HEK293 (cell line): ENCODE measurements at regions not wholly inside any gene's neighbourhood (a gene's known extent, or its start where the extent isn't known, plus 50 kb on each side); places are given as distances from the start of the nearest gene placed in this dataset.

Experiments
- CTCF ChIA-PET: fragments of 350-600 bp; formaldehyde crosslinking; extraction: SDS; loops from one replicate; lab custom pipeline; 2021; ENCODE audit warnings: antibody characterized with exemption; lab: Yijun Ruan, JAX
- POLR2A ChIA-PET: fragments of 300-600 bp; formaldehyde crosslinking; extraction: SDS; loops from one replicate; lab custom pipeline; 2020; ENCODE audit warnings: antibody characterized with exemption, inconsistent platforms; lab: Yijun Ruan, JAX
- H3K27ac ChIP-seq: fragments of 200-500 bp; sonication (Bioruptor generic); 2 replicates; pipeline ENCODE4 v1.5.1; 2014; ENCODE audit warnings: low read depth, low read length, control low read depth, inconsistent platforms; ENCODE audit errors: extremely low read depth
- H3K36me3 ChIP-seq, 2 experiments: fragments of 200-500 bp in 1 of 2; sonication (Bioruptor generic) in 1 of 2; 1 replicate in 1 of 2; 2 replicates in 1 of 2; pipeline ENCODE4 v1.5.1; 2014 to 2017; ENCODE audit warnings: inconsistent platforms in 2 of 2, low read length in 2 of 2; ENCODE audit not compliant: control insufficient read depth in 2 of 2, insufficient read depth in 1 of 2
- H3K4me1 ChIP-seq: fragments of 200-500 bp; sonication (Bioruptor generic); 2 replicates; pipeline ENCODE4 v1.5.1; 2014; ENCODE audit warnings: mild to moderate bottlenecking, low read length, inconsistent platforms; ENCODE audit not compliant: control insufficient read depth, insufficient read depth
- H3K4me3 ChIP-seq: 2 replicates; pipeline ENCODE4 v1.5.1; 2011; ENCODE audit warnings: low read depth, mild to moderate bottlenecking, control low read depth, low read length, moderate library complexity
- H3K9me3 ChIP-seq: fragments of 200-500 bp; sonication (Bioruptor generic); 2 replicates; pipeline ENCODE4 v1.5.1; 2014; ENCODE audit warnings: low read depth, low read length, inconsistent platforms; ENCODE audit not compliant: control insufficient read depth, insufficient read depth
- KLF16 ChIP-seq: fragments of 450-650 bp; formaldehyde crosslinking; IDR thresholded peaks from 2 replicates; pipeline ENCODE4 v1.5.1; 2017; ENCODE audit warnings: missing biosample characterization, missing genetic modification characterization
- PRDM4 ChIP-seq: fragments of 450-650 bp; formaldehyde crosslinking; IDR thresholded peaks from 2 replicates; pipeline ENCODE4 v1.5.1; 2017; ENCODE audit warnings: missing biosample characterization, missing genetic modification characterization
- YY1 ChIP-seq: fragments of 450-650 bp; formaldehyde crosslinking; IDR thresholded peaks from 2 replicates; pipeline ENCODE4 v1.5.1; 2018; ENCODE audit warnings: missing biosample characterization, missing genetic modification characterization
- YY2 ChIP-seq: fragments of 450-650 bp; formaldehyde crosslinking; IDR thresholded peaks from 2 replicates; pipeline ENCODE4 v1.5.1; 2016; ENCODE audit warnings: missing biosample characterization, missing genetic modification characterization
- ZBTB48 ChIP-seq: fragments of 450-650 bp; formaldehyde crosslinking; IDR thresholded peaks from 2 replicates; pipeline ENCODE4 v1.5.1; 2016; ENCODE audit warnings: missing biosample characterization, missing genetic modification characterization
- ZNF23 ChIP-seq: fragments of 450-650 bp; formaldehyde crosslinking; IDR thresholded peaks from 2 replicates; pipeline ENCODE4 v1.5.1; 2016; ENCODE audit warnings: missing biosample characterization, missing genetic modification characterization, borderline replicate concordance
- ZNF311 ChIP-seq: fragments of 450-650 bp; formaldehyde crosslinking; IDR thresholded peaks from 2 replicates; pipeline ENCODE4 v1.5.1; 2017; ENCODE audit warnings: missing biosample characterization, missing genetic modification characterization, borderline replicate concordance
- ZNF350 ChIP-seq: fragments of 450-650 bp; formaldehyde crosslinking; IDR thresholded peaks from 2 replicates; pipeline ENCODE4 v1.5.0; 2017; ENCODE audit warnings: missing biosample characterization, mild to moderate bottlenecking, missing genetic modification characterization
- ZNF473 ChIP-seq: fragments of 450-650 bp; formaldehyde crosslinking; IDR thresholded peaks from 2 replicates; pipeline ENCODE4 v1.5.1; 2017; ENCODE audit warnings: missing biosample characterization, missing genetic modification characterization
- ZNF488 ChIP-seq: fragments of 450-650 bp; formaldehyde crosslinking; IDR thresholded peaks from 2 replicates; pipeline ENCODE4 v1.5.1; 2016; ENCODE audit warnings: missing biosample characterization, missing genetic modification characterization
- ZNF501 ChIP-seq: fragments of 450-650 bp; formaldehyde crosslinking; IDR thresholded peaks from 2 replicates; pipeline ENCODE4 v1.5.1; 2016; ENCODE audit warnings: missing biosample characterization, missing genetic modification characterization
- ZNF518A ChIP-seq: fragments of 450-650 bp; formaldehyde crosslinking; conservative IDR thresholded peaks from 2 replicates; pipeline ENCODE4 v1.5.1; 2016; ENCODE audit warnings: low read depth, missing biosample characterization, missing genetic modification characterization
- ZNF521 ChIP-seq: fragments of 450-650 bp; formaldehyde crosslinking; IDR thresholded peaks from 2 replicates; pipeline ENCODE4 v1.5.1; 2017; ENCODE audit warnings: missing biosample characterization, mild to moderate bottlenecking, missing genetic modification characterization
- ZNF664 ChIP-seq: fragments of 450-650 bp; formaldehyde crosslinking; IDR thresholded peaks from 2 replicates; pipeline ENCODE4 v1.5.1; 2016; ENCODE audit warnings: missing biosample characterization, missing genetic modification characterization
- ZNF837 ChIP-seq: fragments of 450-650 bp; formaldehyde crosslinking; IDR thresholded peaks from 2 replicates; pipeline ENCODE4 v1.5.1; 2016; ENCODE audit warnings: missing biosample characterization, missing genetic modification characterization

- no peaks in the 10 kb centered on the region for H3K9me3 ChIP-seq
- no peaks in the 10 kb centered on the region for H3K36me3 ChIP-seq
- H3K4me1 ChIP-seq = no peaks in the 10 kb centered on the region
- no peak overlapping the region for H3K27ac ChIP-seq
- ChIA-PET POLR2A (no interaction called here), CTCF (interaction anchor here (0.8 kb wide), 1 partner anchor 234 kb away, joined by 3 read pairs; no protein-coding TSS in a partner anchor)
- TF ChIP-seq ZNF23 (tag by site-specific recombination) (no peak), YY1 (tag by site-specific recombination) (no peak), ZNF664 (tag by site-specific recombination) (no peak), ZNF501 (tag by site-specific recombination) (no peak), ZNF473 (tag by site-specific recombination) (no peak), ZNF350 (no peak)
- no peak overlapping the region for H3K4me3 ChIP-seq
These were observed 123.8 kb upstream of the FGF3 start for GRCh38 chr11:69943066-69943465.

- ChIA-PET POLR2A (no interaction called here), CTCF (interaction anchor here (0.6 to 0.8 kb wide), 2 partner anchors 234 to 287 kb away, joined by 3 read pairs; no protein-coding TSS in a partner anchor)
- no peaks in the 10 kb centered on the region for H3K4me1 ChIP-seq
- H3K27ac ChIP-seq = no peak overlapping the region
- H3K4me3 ChIP-seq = no peak overlapping the region
- TF ChIP-seq ZNF837 (tag by site-specific recombination) (no peak), ZNF521 (tag by site-specific recombination) (no peak), KLF16 (tag by site-specific recombination) (no peak), ZNF488 (tag by site-specific recombination) (no peak), ZBTB48 (no peak), YY2 (tag by site-specific recombination) (no peak), PRDM4 (tag by site-specific recombination) (no peak), ZNF518A (tag by site-specific recombination) (no peak), ZNF311 (tag by site-specific recombination) (no peak)
- H3K9me3 ChIP-seq = no peaks in the 10 kb centered on the region
- H3K36me3 ChIP-seq = no peaks in the 10 kb centered on the region
These were observed 124.3 kb upstream of the FGF3 start for GRCh38 chr11:69943506-69943905.
